Motor neuron (in vitro differentiated cells): ENCODE measurements at regions not wholly inside any gene's neighbourhood (a gene's known extent, or its start where the extent isn't known, plus 50 kb on each side); places are given as distances from the start of the nearest gene placed in this dataset.

ENCODE experiments used
- ATAC-seq, 8 experiments: fragments of 200-7000 bp; cut with Tn5 transposase; replicated peaks in 6 of 8; 2 replicates each; pipeline ENCODE4 v1.8.0; 2021; ENCODE audit warnings: mild to moderate bottlenecking in 8 of 8, moderate library complexity in 8 of 8
- H3K27ac ChIP-seq, 2 donors: fragments of 250-450 bp; sonication (Bioruptor Pico); 2 replicates each; pipeline ENCODE4 v1.9.0; 2021; ENCODE audit warnings: antibody characterized with exemption in 2 of 2, mild to moderate bottlenecking in 2 of 2, moderate library complexity in 1 of 2
- H3K4me1 ChIP-seq, 2 donors: fragments of 250-450 bp; sonication (Bioruptor Pico); replicated peaks in 1 of 2; 2 replicates each; pipeline ENCODE4 v1.6.1; 2021; ENCODE audit warnings: antibody characterized with exemption in 2 of 2, mild to moderate bottlenecking in 2 of 2, moderate library complexity in 1 of 2
- H3K4me3 ChIP-seq, 5 donors: fragments of 250-450 bp; sonication (Bioruptor Pico); 2 replicates each; pipeline ENCODE4 v1.9.0; 2021; ENCODE audit warnings: antibody characterized with exemption in 5 of 5, mild to moderate bottlenecking in 5 of 5, moderate library complexity in 4 of 5
- WGBS, 10 experiments: fragments of 450-650 bp; shearing (Covaris generic); methylation state at CpG; one replicate each; pipeline ENCODE4 v1.0.0; 2022; 5-methylcytosine and 5-hydroxymethylcytosine counted together
- in situ Hi-C, 9 experiments: fragments of 400-800 bp; cut with MboI; loops; one replicate each; pipeline ENCODE4 v1.15.0; 2021; ENCODE audit warnings: low sequenced_read_pairs in 9 of 9, low pct_unique_long_range_greater_than_20kb in 2 of 9; ENCODE audit not compliant: unreplicated experiment in 9 of 9

DNA sequence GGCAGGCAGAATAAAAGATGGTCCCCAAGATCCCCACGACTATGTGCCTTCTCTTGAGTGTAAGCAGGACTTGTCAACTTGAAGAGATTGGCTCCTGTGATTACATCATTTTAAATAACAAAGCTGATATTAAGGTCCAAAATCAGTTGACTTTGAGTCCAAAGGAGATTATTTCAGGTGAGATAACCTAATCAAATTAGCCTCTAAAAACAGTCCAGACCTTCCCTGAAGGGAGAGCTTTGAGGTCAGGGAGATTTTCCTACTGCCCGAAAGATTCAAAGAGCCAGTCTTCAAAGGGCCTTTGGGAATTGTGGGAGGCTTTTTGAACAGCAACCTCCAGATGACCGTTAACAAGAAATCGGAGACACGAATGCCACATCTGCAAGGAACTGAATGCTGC lies 51.5 kb upstream of the NCAM2 start:
- Histone ChIP-seq H3K4me1 (peaks cover 20 to 23% of the 10 kb centered on the region in 2 donors), H3K27ac (no peak overlapping the region), H3K4me3 (no peak overlapping the region)
- WGBS, 10 experiments, result 0 to 100% (median 69%) methylated on average over 1 to 5 of the region's 5 CpGs
- in situ Hi-C loops, result no loop called here
- ATAC-seq, result no peak
